Activated T-cell treated with anti-CD3 and anti-CD28 coated beads, Interleukin-2, amount 50 U/mL, for 72 hours (primary cell): ENCODE measurements at regions not wholly inside any gene's neighbourhood (a gene's known extent, or its start where the extent isn't known, plus 50 kb on each side); places are given as distances from the start of the nearest gene placed in this dataset.

ENCODE experiments used
- ATAC-seq, 2 donors: fragments of 150-1000 bp; cut with Tn5 transposase; replicated peaks in 1 of 2; 2 replicates each; pipeline ENCODE4 v1.10.0; 2021; ENCODE audit warnings: moderate library complexity in 2 of 2, mild to moderate bottlenecking in 1 of 2
- DNase-seq, 2 donors: peaks; one replicate each; pipeline ENCODE4 v3.0.0; 2021 to 2022; ENCODE audit warnings: mixed read lengths in 1 of 2
- H3K27ac Mint-ChIP-seq: one replicate; pipeline ENCODE4 v1.8.0; 2022; ENCODE audit warnings: mild to moderate bottlenecking, moderate library complexity, mixed read lengths
- H3K27me3 Mint-ChIP-seq: one replicate; pipeline ENCODE4 v1.8.0; 2022; ENCODE audit warnings: low read depth, mixed read lengths
- H3K36me3 Mint-ChIP-seq, 2 donors: one replicate each; pipeline ENCODE4 v1.8.0; 2022; ENCODE audit warnings: mixed read lengths in 2 of 2, mild to moderate bottlenecking in 1 of 2; ENCODE audit not compliant: insufficient read depth in 2 of 2
- H3K4me1 Mint-ChIP-seq: one replicate; pipeline ENCODE4 v1.8.0; 2022; ENCODE audit warnings: low read depth, mixed read lengths
- H3K4me3 Mint-ChIP-seq, 2 donors: one replicate each; pipeline ENCODE4 v1.8.0; 2022; ENCODE audit warnings: mild to moderate bottlenecking in 2 of 2, mixed read lengths in 2 of 2, moderate library complexity in 2 of 2
- H3K9me3 Mint-ChIP-seq, 2 donors: one replicate each; pipeline ENCODE4 v1.8.0; 2022; ENCODE audit warnings: mixed read lengths in 2 of 2

DNA sequence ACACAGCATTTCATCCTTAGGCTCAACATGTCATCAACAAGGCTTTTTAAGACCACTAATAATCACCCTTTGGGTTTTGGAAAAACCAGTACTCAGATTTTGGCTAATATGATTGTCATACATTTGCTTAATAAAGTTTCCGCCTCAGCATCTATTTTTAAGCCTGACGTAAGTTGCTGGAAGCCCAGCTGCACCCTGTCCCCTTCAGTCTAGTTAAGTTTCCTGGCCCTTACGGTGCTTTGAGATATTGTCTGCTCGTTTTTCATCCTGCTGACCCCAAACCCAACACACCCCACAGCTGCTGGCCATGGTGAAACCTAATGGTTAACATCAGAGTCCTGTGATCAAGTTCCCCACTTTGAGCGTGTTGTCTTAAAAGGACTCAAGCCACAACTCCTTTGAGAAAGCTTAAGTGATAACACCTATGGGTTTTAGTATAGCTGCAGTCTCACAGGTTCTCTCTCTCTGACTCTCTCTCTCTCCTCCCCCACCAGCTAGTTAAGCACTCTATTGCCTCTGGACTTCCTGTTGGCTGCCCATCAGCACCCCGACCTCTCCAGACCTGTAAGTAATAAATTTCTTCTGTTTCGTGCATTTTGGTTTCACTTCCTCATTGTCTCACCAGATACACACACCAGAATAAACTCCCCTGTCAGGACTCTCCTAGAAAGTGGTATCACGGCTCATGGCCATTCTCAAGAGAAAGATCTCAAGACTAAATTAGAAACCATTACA lies 802.0 kb downstream of the C6orf118 start:
- H3K9me3 Mint-ChIP-seq = peaks cover 4 to 7% of the 10 kb centered on the region in 2 donors

DNA sequence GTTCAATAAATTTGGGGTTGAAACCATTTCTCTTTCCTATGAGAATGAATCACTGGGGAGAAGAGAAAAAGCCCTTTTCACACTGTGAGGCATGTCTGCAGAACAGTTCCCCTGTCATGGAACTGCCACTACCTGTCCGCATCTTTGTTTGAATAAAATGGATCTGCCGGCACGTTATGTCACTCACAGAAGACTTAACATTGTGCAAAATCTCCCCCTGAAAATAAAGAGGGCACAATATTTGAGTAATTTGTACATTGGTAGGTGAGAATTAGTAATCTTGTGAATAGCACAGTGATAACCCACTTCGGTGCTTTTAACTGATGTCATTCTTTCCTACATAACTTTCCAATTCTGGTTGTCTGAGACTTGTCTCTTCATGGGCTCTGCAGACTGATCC lies 804.0 kb downstream of the C6orf118 start:
- no peak for ATAC-seq

More for the DNA sequence above, 802.0 kb downstream of the C6orf118 start:
- Mint-ChIP-seq H3K4me3 (no peak overlapping the region), H3K4me1 (no peaks in the 10 kb centered on the region), H3K27ac (peak overlapping the region; percentile 5), H3K27me3 (no peaks in the 10 kb centered on the region), H3K36me3 (peaks cover 0 to 3% of the 10 kb centered on the region in 2 donors)
- DNase-seq (no peak), ATAC-seq (no peak)

DNA sequence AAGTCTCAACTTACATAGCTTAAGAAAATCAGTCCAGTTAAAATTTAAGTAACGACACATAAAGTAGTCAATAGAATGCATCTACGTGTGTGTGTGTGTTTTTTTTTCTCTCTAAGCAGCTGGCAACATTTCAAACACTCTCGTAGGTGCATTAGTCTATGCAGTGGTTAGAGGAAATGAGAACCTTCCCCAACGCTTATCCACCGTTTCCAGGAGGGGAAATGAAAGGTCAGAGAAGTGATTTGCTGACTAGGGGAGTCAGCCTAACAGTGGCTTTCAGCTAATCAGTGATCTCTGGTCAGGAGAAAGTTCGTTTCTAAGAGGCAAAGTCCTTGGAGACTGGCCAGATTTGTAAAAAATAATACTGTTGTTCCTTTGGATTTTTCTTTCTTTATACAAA lies 806.6 kb downstream of the C6orf118 start:
- H3K36me3 Mint-ChIP-seq = peaks cover 0 to 3% of the 10 kb centered on the region in 2 donors
- H3K9me3 Mint-ChIP-seq = peaks cover 3 to 5% of the 10 kb centered on the region in 2 donors
- H3K27me3 Mint-ChIP-seq = no peaks in the 10 kb centered on the region
- DNase-seq (no peak), ATAC-seq (no peak)
- no peak overlapping the region for H3K27ac Mint-ChIP-seq
- no peaks in the 10 kb centered on the region for H3K4me1 Mint-ChIP-seq
- H3K4me3 Mint-ChIP-seq = no peak overlapping the region

More for the DNA sequence above, 804.0 kb downstream of the C6orf118 start:
- Mint-ChIP-seq H3K27me3 (no peaks in the 10 kb centered on the region), H3K27ac (no peak overlapping the region), H3K4me1 (no peaks in the 10 kb centered on the region), H3K9me3 (peaks cover 3 to 5% of the 10 kb centered on the region in 2 donors), H3K4me3 (no peak overlapping the region), H3K36me3 (peaks cover 0 to 3% of the 10 kb centered on the region in 2 donors)
- no peak for DNase-seq

DNA sequence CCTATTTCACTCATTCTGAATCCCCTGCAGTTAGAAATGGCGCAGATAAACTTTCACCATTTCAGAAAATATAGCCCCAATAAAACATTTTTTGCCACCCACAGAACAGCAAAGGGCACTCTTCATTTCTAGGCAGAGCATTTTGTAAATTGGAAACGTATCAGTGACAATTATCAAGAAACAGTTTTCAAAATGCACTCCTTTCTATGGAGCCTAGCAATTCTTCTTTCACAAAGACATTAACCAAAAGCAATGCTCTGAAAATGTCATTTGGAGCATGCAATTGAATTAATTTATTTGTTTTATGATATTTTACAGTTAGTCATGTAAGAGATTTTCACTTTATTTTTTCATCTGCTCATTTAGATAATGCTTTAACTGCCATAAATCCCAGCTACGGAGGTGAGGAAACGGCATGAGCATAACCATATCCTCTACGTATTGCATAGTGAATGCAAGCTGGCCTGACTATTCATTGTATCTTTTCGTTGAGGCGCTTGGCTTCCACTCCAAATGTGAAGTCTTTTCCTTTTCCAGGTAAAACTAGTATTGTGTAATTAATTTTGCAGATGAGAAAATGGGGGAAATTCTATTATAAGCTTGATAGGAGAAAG lies 813.4 kb downstream of the C6orf118 start:
- no peak for ATAC-seq
- H3K4me1 Mint-ChIP-seq = no peaks in the 10 kb centered on the region
- H3K9me3 Mint-ChIP-seq = peaks cover 4% of the 10 kb centered on the region in 2 donors
- no peak for DNase-seq
- H3K27me3 Mint-ChIP-seq = no peaks in the 10 kb centered on the region
- no peak overlapping the region for H3K4me3 Mint-ChIP-seq
- no peak overlapping the region for H3K27ac Mint-ChIP-seq
- peaks cover 0 to 1% of the 10 kb centered on the region in 2 donors for H3K36me3 Mint-ChIP-seq

DNA sequence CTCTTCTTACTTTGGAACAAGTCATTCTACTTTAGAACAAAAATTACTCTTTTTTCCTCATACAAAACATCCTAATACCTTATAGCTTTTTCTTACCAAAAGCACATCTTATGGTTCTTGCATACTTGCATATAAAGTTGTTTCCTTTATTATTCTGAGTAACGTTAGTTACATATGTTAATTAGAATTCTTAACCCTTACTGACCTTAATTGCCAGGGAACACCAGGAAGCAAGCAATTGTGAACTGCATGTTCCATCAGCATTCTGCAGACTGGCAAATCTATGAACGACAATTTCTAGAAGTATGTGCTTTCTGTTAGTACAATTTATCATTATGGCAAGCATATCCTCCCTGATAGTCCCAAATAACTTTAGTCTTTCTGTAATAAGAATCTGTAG lies 831.0 kb downstream of the C6orf118 start:
- Mint-ChIP-seq H3K4me1 (no peaks in the 10 kb centered on the region), H3K27ac (no peak overlapping the region), H3K4me3 (no peak overlapping the region), H3K9me3 (peaks cover 2 to 4% of the 10 kb centered on the region in 2 donors), H3K36me3 (peaks cover 0 to 1% of the 10 kb centered on the region in 2 donors), H3K27me3 (no peaks in the 10 kb centered on the region)
- ATAC-seq = no peak
- no peak for DNase-seq

DNA sequence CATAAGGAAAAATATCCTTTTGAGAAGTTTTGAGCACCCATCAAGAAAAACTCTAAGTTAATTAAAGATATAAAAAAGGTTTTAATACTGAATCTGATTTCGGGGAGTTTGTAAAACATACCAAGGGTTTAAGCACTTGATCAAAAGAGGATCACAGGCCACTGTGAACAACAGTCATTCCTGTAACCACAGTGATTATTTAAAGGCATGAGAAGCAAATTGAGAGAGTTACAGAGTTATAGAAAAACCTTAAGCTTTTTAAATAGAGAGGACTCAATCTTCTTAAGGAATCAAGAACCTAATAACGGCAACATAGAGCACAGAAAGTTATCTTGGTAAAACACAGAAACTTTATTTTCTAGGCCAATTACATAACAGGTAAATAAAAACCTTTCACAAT lies 831.6 kb downstream of the C6orf118 start:
- H3K9me3 Mint-ChIP-seq = peaks cover 2 to 4% of the 10 kb centered on the region in 2 donors
- H3K4me1 Mint-ChIP-seq = no peaks in the 10 kb centered on the region
- DNase-seq (no peak), ATAC-seq (no peak)
- H3K36me3 Mint-ChIP-seq = no peaks in the 10 kb centered on the region
- H3K27ac Mint-ChIP-seq = no peak overlapping the region
- H3K27me3 Mint-ChIP-seq = no peaks in the 10 kb centered on the region
- H3K4me3 Mint-ChIP-seq = no peak overlapping the region

DNA sequence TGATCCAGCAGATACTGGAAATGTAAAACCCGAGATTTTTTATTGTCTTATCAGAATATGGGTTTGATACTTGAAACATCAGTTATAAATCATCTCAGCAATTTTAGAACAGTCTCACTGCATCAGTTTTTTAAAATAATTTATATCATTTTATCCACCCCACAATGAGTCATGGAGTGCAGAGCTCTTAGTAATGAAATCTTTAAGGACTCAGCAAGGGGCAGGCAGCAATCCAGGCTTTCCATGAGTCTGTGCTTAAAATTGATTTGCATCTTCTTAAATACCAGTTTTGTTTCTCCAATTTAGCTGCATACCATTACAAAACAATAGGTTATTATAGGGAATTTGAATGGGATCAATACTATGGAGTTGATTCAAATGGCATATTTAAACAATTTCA lies 832.3 kb downstream of the C6orf118 start:
- Mint-ChIP-seq H3K27me3 (no peaks in the 10 kb centered on the region), H3K27ac (no peak overlapping the region), H3K36me3 (no peaks in the 10 kb centered on the region), H3K4me3 (no peak overlapping the region), H3K4me1 (no peaks in the 10 kb centered on the region), H3K9me3 (peaks cover 0 to 4% of the 10 kb centered on the region in 2 donors)
- no peak for ATAC-seq
- DNase-seq = no peak

DNA sequence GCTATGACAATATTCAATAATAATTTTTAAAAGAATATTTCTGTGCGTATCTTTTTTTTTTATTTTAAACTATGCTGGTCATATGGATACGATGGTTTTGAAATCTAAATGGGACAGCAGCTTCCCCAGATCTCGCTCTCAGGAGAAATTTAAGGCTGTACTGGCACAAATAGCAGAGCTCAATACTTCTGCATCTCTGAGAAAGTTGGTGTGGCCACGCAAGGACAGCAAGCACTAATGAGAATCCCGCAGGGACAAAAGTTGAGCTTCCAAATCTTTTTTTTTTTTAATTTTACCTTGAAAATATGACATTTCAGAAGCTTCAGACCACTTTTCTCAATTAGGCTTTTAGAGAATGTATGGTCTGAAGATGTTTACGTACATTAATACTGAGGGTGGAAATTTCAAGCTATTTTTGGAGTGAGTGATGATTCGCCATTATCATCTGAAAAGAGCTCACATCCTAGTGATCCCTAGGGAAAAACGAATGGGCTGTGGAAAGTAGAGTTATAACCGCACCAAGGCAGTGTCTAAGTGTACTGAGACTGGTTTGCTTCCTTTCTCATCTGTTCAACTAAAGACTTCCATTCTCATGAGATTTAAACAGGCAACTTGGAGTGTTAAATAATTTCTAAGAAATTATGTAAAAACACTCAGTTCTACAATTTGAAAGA lies 840.0 kb downstream of the C6orf118 start:
- no peak for ATAC-seq
- Mint-ChIP-seq H3K4me3 (no peak overlapping the region), H3K27ac (no peak overlapping the region), H3K36me3 (peaks cover 0 to 1% of the 10 kb centered on the region in 2 donors), H3K4me1 (no peaks in the 10 kb centered on the region), H3K27me3 (no peaks in the 10 kb centered on the region), H3K9me3 (peaks cover 2% of the 10 kb centered on the region in 2 donors)
- no peak for DNase-seq

DNA sequence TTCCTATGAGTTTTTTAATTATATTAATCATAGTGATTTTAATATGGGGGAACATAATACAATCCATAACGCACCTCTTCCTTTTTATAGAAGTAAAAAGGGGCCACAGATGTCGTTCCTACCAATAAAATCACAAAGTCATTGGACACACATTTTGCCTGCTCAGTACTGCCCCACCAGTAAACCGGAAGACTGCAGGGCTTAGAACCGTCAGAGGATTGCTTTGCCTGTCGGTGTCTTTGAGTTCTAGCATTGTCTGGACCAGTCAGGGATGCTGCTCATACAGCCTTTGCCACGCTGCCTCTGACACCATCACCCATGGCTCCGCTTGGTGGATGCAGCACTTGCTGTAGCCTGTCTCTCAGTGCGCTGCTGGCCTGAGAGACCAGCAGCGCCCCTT lies 853.6 kb downstream of the C6orf118 start:
- no peak for DNase-seq
- no peak for ATAC-seq
- Mint-ChIP-seq H3K27me3 (no peaks in the 10 kb centered on the region), H3K4me1 (no peaks in the 10 kb centered on the region), H3K36me3 (no peaks in the 10 kb centered on the region), H3K4me3 (no peak overlapping the region), H3K9me3 (no peaks in the 10 kb centered on the region), H3K27ac (no peak overlapping the region)

DNA sequence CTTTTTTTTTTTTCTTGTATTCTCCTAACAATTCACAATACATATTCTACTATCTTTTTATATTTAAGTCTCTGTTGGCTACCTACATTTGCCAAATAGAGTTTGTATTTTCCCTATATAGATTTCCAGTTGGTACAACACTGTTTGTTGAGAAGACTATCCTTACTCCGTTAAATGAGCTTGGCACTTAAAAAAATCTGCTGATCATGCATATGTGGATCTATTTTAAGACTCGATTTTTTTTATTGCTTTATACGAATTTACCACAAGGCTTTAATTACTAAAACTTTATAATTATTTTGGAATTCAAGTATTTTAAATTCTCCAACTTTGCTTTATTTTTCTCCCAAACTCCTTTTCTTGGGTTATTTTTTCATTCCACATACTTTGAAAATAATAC lies 855.6 kb downstream of the C6orf118 start:
- no peak overlapping the region for H3K4me3 Mint-ChIP-seq
- H3K36me3 Mint-ChIP-seq = no peaks in the 10 kb centered on the region
- peaks cover 0 to 5% of the 10 kb centered on the region in 2 donors for H3K9me3 Mint-ChIP-seq
- no peaks in the 10 kb centered on the region for H3K4me1 Mint-ChIP-seq
- ATAC-seq = no peak
- no peaks in the 10 kb centered on the region for H3K27me3 Mint-ChIP-seq
- DNase-seq = no peak
- no peak overlapping the region for H3K27ac Mint-ChIP-seq

DNA sequence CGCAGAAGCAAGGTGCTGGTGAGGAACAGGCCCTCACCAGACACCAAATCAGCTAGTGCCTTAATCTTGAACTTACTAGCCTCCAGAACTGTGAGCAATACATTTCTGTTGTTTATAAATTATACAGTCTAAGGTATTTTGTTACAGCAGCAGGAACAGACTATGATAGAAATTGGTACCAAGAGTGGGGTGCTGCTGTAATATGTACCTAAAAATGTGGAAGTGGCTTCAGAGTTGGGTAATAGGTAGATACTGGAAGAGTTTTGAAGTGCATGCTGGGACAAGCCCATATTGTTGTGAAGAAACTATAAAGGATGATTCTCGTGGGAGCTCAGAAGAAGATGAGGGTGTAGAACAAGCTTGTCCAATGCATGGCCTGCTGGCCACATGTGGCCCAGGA lies 866.8 kb downstream of the C6orf118 start:
- H3K27me3 Mint-ChIP-seq = no peaks in the 10 kb centered on the region
- peaks cover 10 to 16% of the 10 kb centered on the region in 2 donors for H3K9me3 Mint-ChIP-seq
- H3K36me3 Mint-ChIP-seq = no peaks in the 10 kb centered on the region
- DNase-seq (no peak), ATAC-seq (no peak)
- H3K27ac Mint-ChIP-seq = no peak overlapping the region
- H3K4me1 Mint-ChIP-seq = no peaks in the 10 kb centered on the region
- H3K4me3 Mint-ChIP-seq = no peak overlapping the region

DNA sequence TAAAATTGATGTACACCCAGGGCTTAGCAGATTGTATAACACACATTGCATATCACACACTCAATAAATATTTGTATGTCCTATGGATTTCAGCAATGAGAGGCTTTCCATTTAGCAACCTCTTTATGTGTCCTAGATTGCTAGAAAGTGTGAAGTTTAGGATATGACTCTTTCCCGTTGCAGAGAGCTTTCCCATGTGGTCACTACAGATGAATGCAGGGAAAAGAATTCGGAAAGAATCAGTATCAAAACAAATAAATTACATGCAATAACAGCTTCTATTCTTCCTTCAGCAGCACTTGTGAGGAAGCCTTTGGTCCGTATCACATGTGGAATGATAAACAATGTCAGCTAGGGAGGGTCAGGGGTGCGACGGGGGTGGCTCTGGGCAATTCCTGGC lies 870.1 kb downstream of the C6orf118 start:
- no peaks in the 10 kb centered on the region for H3K27me3 Mint-ChIP-seq
- ATAC-seq (no peak), DNase-seq (no peak)
- H3K27ac Mint-ChIP-seq = no peak overlapping the region
- no peak overlapping the region for H3K4me3 Mint-ChIP-seq
- peaks cover 13 to 16% of the 10 kb centered on the region in 2 donors for H3K9me3 Mint-ChIP-seq
- H3K4me1 Mint-ChIP-seq = no peaks in the 10 kb centered on the region
- no peaks in the 10 kb centered on the region for H3K36me3 Mint-ChIP-seq

DNA sequence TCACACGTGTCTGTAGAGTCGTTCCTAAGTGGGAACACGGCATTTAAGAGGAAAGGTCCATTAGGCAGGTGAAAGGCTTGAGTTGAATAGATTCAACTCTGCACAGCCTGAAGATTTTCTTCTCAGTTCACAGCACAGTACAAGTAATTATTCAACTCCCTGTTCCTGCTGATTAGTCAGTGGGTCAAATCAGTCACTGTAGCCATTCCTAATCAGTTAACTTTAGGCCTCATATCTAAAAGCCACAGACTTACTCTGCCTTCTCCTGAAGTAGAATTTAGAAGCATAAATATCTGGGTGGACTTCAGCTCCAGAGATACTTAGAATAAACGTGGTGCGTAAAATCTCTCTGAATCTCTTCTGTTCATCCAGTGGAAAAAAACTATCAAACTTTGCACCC lies 872.4 kb downstream of the C6orf118 start:
- no peak overlapping the region for H3K27ac Mint-ChIP-seq
- no peaks in the 10 kb centered on the region for H3K27me3 Mint-ChIP-seq
- H3K36me3 Mint-ChIP-seq = no peaks in the 10 kb centered on the region
- no peak for ATAC-seq
- H3K9me3 Mint-ChIP-seq = peaks cover 9 to 17% of the 10 kb centered on the region in 2 donors
- no peak for DNase-seq
- H3K4me3 Mint-ChIP-seq = no peak overlapping the region
- no peaks in the 10 kb centered on the region for H3K4me1 Mint-ChIP-seq
